ENCODE measurements at regions not wholly inside any gene's neighbourhood (a gene's known extent, or its start where the extent isn't known, plus 50 kb on each side); places are given as distances from the start of the nearest gene placed in this dataset.

DNA sequence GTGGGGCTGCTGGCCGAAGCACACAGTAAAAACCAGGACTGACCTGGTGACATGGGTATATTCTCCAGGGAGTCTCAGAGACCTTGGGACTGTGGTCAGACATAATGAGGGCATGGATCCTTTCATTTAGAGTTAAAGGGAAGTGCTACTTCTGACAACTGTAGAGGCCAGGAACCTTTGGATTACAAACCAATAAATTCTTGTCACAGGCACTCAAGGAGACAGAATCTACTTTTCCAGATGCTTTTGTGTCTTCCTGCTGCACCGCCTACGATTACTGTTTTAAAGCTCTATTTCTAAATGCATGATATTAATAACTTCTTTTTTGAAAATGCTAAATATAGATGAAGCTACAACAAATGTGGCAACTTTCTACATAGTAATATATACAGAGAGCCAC is 106.5 kb upstream of the LPAR1 start:
- H3K4me3 ChIP-seq (ENCODE audit: insufficient read depth, low read depth, low read length), result no peak overlapping the region
- no peaks in the 10 kb centered on the region for H3K27me3 ChIP-seq (ENCODE audit: control insufficient read depth, insufficient read depth, low read length)
- no peak for DNase-seq
- POLR2A ChIA-PET (ENCODE audit: unreplicated experiment), result no interaction called here
- no peak overlapping the region for H3K18ac ChIP-seq (ENCODE audit: low read depth, low read length)
- H2BK20ac ChIP-seq (ENCODE audit: low read depth, low read length), result no peak overlapping the region
- H3K4ac ChIP-seq (ENCODE audit: low read depth, low read length), result no peak overlapping the region
- H3K9ac ChIP-seq (ENCODE audit: low read depth, low read length), result no peak overlapping the region
- H4K5ac ChIP-seq (ENCODE audit: low read depth, low read length), result no peak overlapping the region
- peaks cover 2% of the 10 kb centered on the region; the same call in 1 of the 2 replicates for H3K9me1 ChIP-seq (ENCODE audit: insufficient read depth, low read length)
- intact Hi-C loops (cut with micrococcal nuclease), result no loop called here
- no peak overlapping the region for H2BK15ac ChIP-seq (ENCODE audit: low read depth, low read length)
- no peak overlapping the region for H3K14ac ChIP-seq (replicated peaks; ENCODE audit: low read depth, low read length)
- no CpG with 5 or more reads among the region's 3 CpGs for WGBS, 2 experiments (ENCODE audit: extremely low coverage in 2 of 2, insufficient read length in 1 of 2)
- no peaks in the 10 kb centered on the region for H4K20me1 ChIP-seq (ENCODE audit: insufficient read depth, low read length)
- H3K4me2 ChIP-seq (ENCODE audit: low read depth, low read length), result no peak overlapping the region
- no peaks in the 10 kb centered on the region for H3K36me3 ChIP-seq (ENCODE audit: control insufficient read depth, insufficient read depth, low read length)
- BruUV-seq (replicated peaks), result no TSS peak
- in situ Hi-C loops (cut with MboI; ENCODE audit: low sequenced_read_pairs), result no loop called here
- no peak overlapping the region for H2AK5ac ChIP-seq (ENCODE audit: low read depth, low read length)
- H2AFZ ChIP-seq (replicated peaks; ENCODE audit: low read length, poor library complexity), result no peak overlapping the region
- H3K23ac ChIP-seq (ENCODE audit: low read depth, low read length), result no peak overlapping the region
- H3K27ac ChIP-seq (ENCODE audit: insufficient read depth, low read length), result no peak overlapping the region
- no peak overlapping the region for H2AK9ac ChIP-seq (replicated peaks; ENCODE audit: low read depth, low read length, poor library complexity)
- H3K56ac ChIP-seq (ENCODE audit: extremely low read depth, insufficient read depth, low read length), result no peak overlapping the region
- TF ChIP-seq RCOR1 (IDR thresholded peaks at IDR 0.05; ENCODE audit: insufficient replicate concordance, low read length), result no peak
- no peak for TF ChIP-seq SMC3 (IDR thresholded peaks at IDR 0.05; ENCODE audit: low read depth, low read length)
- TF ChIP-seq NFE2L2 (IDR thresholded peaks at IDR 0.05; ENCODE audit: low read depth, low read length), result no peak
- TF ChIP-seq, protein P1, sequence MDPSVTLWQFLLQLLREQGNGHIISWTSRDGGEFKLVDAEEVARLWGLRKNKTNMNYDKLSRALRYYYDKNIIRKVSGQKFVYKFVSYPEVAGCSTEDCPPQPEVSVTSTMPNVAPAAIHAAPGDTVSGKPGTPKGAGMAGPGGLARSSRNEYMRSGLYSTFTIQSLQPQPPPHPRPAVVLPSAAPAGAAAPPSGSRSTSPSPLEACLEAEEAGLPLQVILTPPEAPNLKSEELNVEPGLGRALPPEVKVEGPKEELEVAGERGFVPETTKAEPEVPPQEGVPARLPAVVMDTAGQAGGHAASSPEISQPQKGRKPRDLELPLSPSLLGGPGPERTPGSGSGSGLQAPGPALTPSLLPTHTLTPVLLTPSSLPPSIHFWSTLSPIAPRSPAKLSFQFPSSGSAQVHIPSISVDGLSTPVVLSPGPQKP (IDR thresholded peaks at IDR 0.05; ENCODE audit: borderline replicate concordance, low read depth, low read length), result no peak
- no peak for TF ChIP-seq CHD1 (IDR thresholded peaks at IDR 0.05; ENCODE audit: low read depth, low read length)
- TF ChIP-seq, protein P2, sequence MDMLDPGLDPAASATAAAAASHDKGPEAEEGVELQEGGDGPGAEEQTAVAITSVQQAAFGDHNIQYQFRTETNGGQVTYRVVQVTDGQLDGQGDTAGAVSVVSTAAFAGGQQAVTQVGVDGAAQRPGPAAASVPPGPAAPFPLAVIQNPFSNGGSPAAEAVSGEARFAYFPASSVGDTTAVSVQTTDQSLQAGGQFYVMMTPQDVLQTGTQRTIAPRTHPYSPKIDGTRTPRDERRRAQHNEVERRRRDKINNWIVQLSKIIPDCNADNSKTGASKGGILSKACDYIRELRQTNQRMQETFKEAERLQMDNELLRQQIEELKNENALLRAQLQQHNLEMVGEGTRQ (IDR thresholded peaks at IDR 0.05; ENCODE audit: low read depth, low read length), result no peak
- TF ChIP-seq RAD21 (IDR thresholded peaks at IDR 0.05; ENCODE audit: low read length), result no peak
- TF ChIP-seq, protein P3, sequence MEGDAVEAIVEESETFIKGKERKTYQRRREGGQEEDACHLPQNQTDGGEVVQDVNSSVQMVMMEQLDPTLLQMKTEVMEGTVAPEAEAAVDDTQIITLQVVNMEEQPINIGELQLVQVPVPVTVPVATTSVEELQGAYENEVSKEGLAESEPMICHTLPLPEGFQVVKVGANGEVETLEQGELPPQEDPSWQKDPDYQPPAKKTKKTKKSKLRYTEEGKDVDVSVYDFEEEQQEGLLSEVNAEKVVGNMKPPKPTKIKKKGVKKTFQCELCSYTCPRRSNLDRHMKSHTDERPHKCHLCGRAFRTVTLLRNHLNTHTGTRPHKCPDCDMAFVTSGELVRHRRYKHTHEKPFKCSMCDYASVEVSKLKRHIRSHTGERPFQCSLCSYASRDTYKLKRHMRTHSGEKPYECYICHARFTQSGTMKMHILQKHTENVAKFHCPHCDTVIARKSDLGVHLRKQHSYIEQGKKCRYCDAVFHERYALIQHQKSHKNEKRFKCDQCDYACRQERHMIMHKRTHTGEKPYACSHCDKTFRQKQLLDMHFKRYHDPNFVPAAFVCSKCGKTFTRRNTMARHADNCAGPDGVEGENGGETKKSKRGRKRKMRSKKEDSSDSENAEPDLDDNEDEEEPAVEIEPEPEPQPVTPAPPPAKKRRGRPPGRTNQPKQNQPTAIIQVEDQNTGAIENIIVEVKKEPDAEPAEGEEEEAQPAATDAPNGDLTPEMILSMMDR (conservative IDR thresholded peaks at IDR 0.05; ENCODE audit: low read depth, low read length), result no peak
- TF ChIP-seq MXI1 (IDR thresholded peaks at IDR 0.05; ENCODE audit: borderline replicate concordance, low read depth, low read length), result no peak
- no peak for TF ChIP-seq POLR2A (IDR thresholded peaks at IDR 0.05; ENCODE audit: low read depth, low read length)
- TF ChIP-seq BHLHE40 (IDR thresholded peaks at IDR 0.05; ENCODE audit: low read depth, low read length), result no peak
- no peak for TF ChIP-seq RFX5 (IDR thresholded peaks at IDR 0.05; ENCODE audit: low read depth, low read length)
- H3K79me1 ChIP-seq (ENCODE audit: low read depth in 1 of 2, low read length in 2 of 2), result no peaks in the 10 kb centered on the region
- ATAC-seq (ENCODE audit: low read depth), result no peak
- no peaks in the 10 kb centered on the region; the same call in 1 of the 2 replicates for H3K4me1 ChIP-seq (ENCODE audit: control insufficient read depth, insufficient read depth, low read length)
- dilution Hi-C loops (cut with HindIII; ENCODE audit: low sequenced_read_pairs, unreplicated experiment), result no loop called here
- no peak overlapping the region for H2BK120ac ChIP-seq (ENCODE audit: low read depth, low read length)
- CTCF ChIA-PET, result no interaction called here
- H3K9me3 ChIP-seq (ENCODE audit: control insufficient read depth, insufficient read depth, low read length), result no peaks in the 10 kb centered on the region
- H2BK5ac ChIP-seq (ENCODE audit: low read depth, low read length, poor library complexity, severe bottlenecking), result no peak overlapping the region
- H4K8ac ChIP-seq (ENCODE audit: low read depth in 2 of 2, low read length in 2 of 2), result no peak overlapping the region
- no peak overlapping the region for H4K91ac ChIP-seq (ENCODE audit: insufficient read depth, low read depth, low read length)

Measured in IMR-90 (cell line).